IMR-90 (cell line): ENCODE measurements at regions not wholly inside any gene's neighbourhood (a gene's known extent, or its start where the extent isn't known, plus 50 kb on each side); places are given as distances from the start of the nearest gene placed in this dataset.

Experiments
- ATAC-seq: fragments of 200-7000 bp; cut with Tn5 transposase; 2 replicates; pipeline ENCODE4 v1.9.1; 2020; ENCODE audit warnings: low read depth, mild to moderate bottlenecking, moderate library complexity
- BruUV-seq: library from RNA; stranded (reverse); fragments of 400-500 nt; replicated peaks from 2 replicates; lab custom pipeline; 2021; lab: Mats Ljungman, UMichigan
- CTCF ChIA-PET: fragments of 300-600 bp; formaldehyde crosslinking; extraction: SDS; loops from one replicate; lab custom pipeline; 2021; ENCODE audit warnings: antibody characterized with exemption; lab: Yijun Ruan, JAX
- POLR2A ChIA-PET: fragments of 300-600 bp; sonication (Branson Sonifier 250); formaldehyde crosslinking; loops from one replicate; lab custom pipeline; 2022; ENCODE audit warnings: antibody characterized with exemption; ENCODE audit not compliant: unreplicated experiment; lab: Charles Lee
- DNase-seq: peaks from one replicate; pipeline ENCODE4 v3.0.0; 2013
- H2AFZ ChIP-seq: replicated peaks from 2 replicates; pipeline ENCODE3; 2013; ENCODE audit warnings: low read length, mild to moderate bottlenecking; ENCODE audit not compliant: poor library complexity
- H2AK5ac ChIP-seq: 2 replicates; pipeline ENCODE4 v1.6.1; 2013; ENCODE audit warnings: low read depth, low read length, inconsistent platforms
- H2AK9ac ChIP-seq: replicated peaks from 2 replicates; pipeline ENCODE3; 2013; ENCODE audit warnings: mild to moderate bottlenecking, low read depth, low read length, moderate library complexity; ENCODE audit not compliant: poor library complexity
- H2BK120ac ChIP-seq: 2 replicates; pipeline ENCODE4 v1.6.1; 2013; ENCODE audit warnings: low read depth, low read length, inconsistent platforms
- H2BK15ac ChIP-seq: 3 replicates; pipeline ENCODE4 v1.6.1; 2013; ENCODE audit warnings: low read depth, low read length, inconsistent platforms
- H2BK20ac ChIP-seq: 2 replicates; pipeline ENCODE4 v1.6.1; 2013; ENCODE audit warnings: low read depth, mild to moderate bottlenecking, inconsistent platforms, low read length, moderate library complexity
- H2BK5ac ChIP-seq: 2 replicates; pipeline ENCODE4 v1.6.1; 2013; ENCODE audit warnings: mild to moderate bottlenecking, low read depth, low read length, inconsistent platforms; ENCODE audit not compliant: poor library complexity, severe bottlenecking
- H3K14ac ChIP-seq: replicated peaks from 2 replicates; pipeline ENCODE4 v1.6.1; 2013; ENCODE audit warnings: low read depth, low read length, inconsistent platforms
- H3K18ac ChIP-seq: 2 replicates; pipeline ENCODE4 v1.6.1; 2013; ENCODE audit warnings: low read depth, low read length, control low read depth
- H3K23ac ChIP-seq: 2 replicates; pipeline ENCODE4 v1.6.1; 2013; ENCODE audit warnings: low read depth, low read length, inconsistent platforms
- H3K27ac ChIP-seq: 2 replicates; pipeline ENCODE4 v1.5.1; 2013; ENCODE audit warnings: mild to moderate bottlenecking, control low read depth, low read length; ENCODE audit not compliant: insufficient read depth
- H3K27me3 ChIP-seq: 2 replicates; pipeline ENCODE4 v1.6.1; 2013; ENCODE audit warnings: low read length; ENCODE audit not compliant: control insufficient read depth, insufficient read depth
- H3K36me3 ChIP-seq: 2 replicates; pipeline ENCODE4 v1.6.1; 2013; ENCODE audit warnings: low read length, mixed read lengths; ENCODE audit not compliant: control insufficient read depth, insufficient read depth
- H3K4ac ChIP-seq: 2 replicates; pipeline ENCODE4 v1.6.1; 2013; ENCODE audit warnings: low read depth, low read length, inconsistent platforms
- H3K4me1 ChIP-seq: 2 replicates; pipeline ENCODE4 v1.6.1; 2013; ENCODE audit warnings: low read length, mixed read lengths; ENCODE audit not compliant: control insufficient read depth, insufficient read depth
- H3K4me2 ChIP-seq: 2 replicates; pipeline ENCODE4 v1.6.1; 2013; ENCODE audit warnings: low read depth, mild to moderate bottlenecking, control low read depth, low read length, moderate library complexity
- H3K4me3 ChIP-seq: 2 replicates; pipeline ENCODE4 v1.5.1; 2013; ENCODE audit warnings: low read depth, mild to moderate bottlenecking, control low read depth, low read length, moderate library complexity; ENCODE audit not compliant: insufficient read depth
- H3K56ac ChIP-seq: 2 replicates; pipeline ENCODE4 v1.6.1; 2013; ENCODE audit warnings: low read length, inconsistent platforms; ENCODE audit not compliant: insufficient read depth; ENCODE audit errors: extremely low read depth
- H3K79me1 ChIP-seq, 2 experiments: 2 replicates each; pipeline ENCODE4 v1.6.1; 2013; ENCODE audit warnings: low read length in 2 of 2, inconsistent platforms in 1 of 2, low read depth in 1 of 2
- H3K9ac ChIP-seq: 2 replicates; pipeline ENCODE4 v1.6.1; 2013; ENCODE audit warnings: low read depth, low read length, control low read depth
- H3K9me1 ChIP-seq: 2 replicates; pipeline ENCODE4 v1.6.1; 2013; ENCODE audit warnings: low read length, inconsistent platforms; ENCODE audit not compliant: insufficient read depth
- H3K9me3 ChIP-seq: 2 replicates; pipeline ENCODE4 v1.6.1; 2013; ENCODE audit warnings: low read length; ENCODE audit not compliant: control insufficient read depth, insufficient read depth
- H4K20me1 ChIP-seq: 2 replicates; pipeline ENCODE4 v1.6.1; 2013; ENCODE audit warnings: low read length, inconsistent platforms; ENCODE audit not compliant: insufficient read depth
- H4K5ac ChIP-seq: 2 replicates; pipeline ENCODE4 v1.6.1; 2013; ENCODE audit warnings: mild to moderate bottlenecking, low read depth, low read length, control low read depth
- H4K8ac ChIP-seq, 2 experiments: 2 replicates each; pipeline ENCODE4 v1.6.1; 2013; ENCODE audit warnings: low read depth in 2 of 2, low read length in 2 of 2, control low read depth in 1 of 2, inconsistent platforms in 1 of 2
- H4K91ac ChIP-seq: 2 replicates; pipeline ENCODE4 v1.6.1; 2013; ENCODE audit warnings: low read depth, low read length, inconsistent platforms; ENCODE audit not compliant: insufficient read depth
- BHLHE40 ChIP-seq: fragments of 150-350 bp; IDR thresholded peaks from 2 replicates; pipeline ENCODE4 v1.6.1; 2016; ENCODE audit warnings: mild to moderate bottlenecking, low read depth, low read length
- CEBPB ChIP-seq: IDR thresholded peaks from 2 replicates; pipeline ENCODE4 v1.6.1; 2012; ENCODE audit warnings: low read depth, low read length, improper control_type of control experiment
- MAZ ChIP-seq: IDR thresholded peaks from 2 replicates; pipeline ENCODE4 v1.6.1; 2012; ENCODE audit warnings: low read depth, mild to moderate bottlenecking, low read length, improper control_type of control experiment, moderate library complexity, borderline replicate concordance
- NFE2L2 ChIP-seq: fragments of 150-350 bp; IDR thresholded peaks from 2 replicates; pipeline ENCODE4 v1.6.1; 2016; ENCODE audit warnings: low read depth, mild to moderate bottlenecking, low read length
- POLR2A ChIP-seq: IDR thresholded peaks from 2 replicates; pipeline ENCODE4 v1.6.1; 2012; ENCODE audit warnings: mild to moderate bottlenecking, low read depth, low read length
- RCOR1 ChIP-seq: IDR thresholded peaks from 2 replicates; pipeline ENCODE4 v1.6.1; 2012; ENCODE audit warnings: mild to moderate bottlenecking, low read length, improper control_type of control experiment; ENCODE audit not compliant: insufficient replicate concordance
- WGBS, 2 experiments: methylation state at CpG; one replicate each; pipeline versions ENCODE4 v1.1.5 to v1.1.7; 2013; ENCODE audit warnings: missing lambda C conversion rate in 2 of 2; ENCODE audit not compliant: insufficient read length in 1 of 2; ENCODE audit errors: extremely low coverage in 2 of 2; 5-methylcytosine and 5-hydroxymethylcytosine counted together
- dilution Hi-C: fragments of 300-500 bp; cut with HindIII; formaldehyde crosslinking; loops from one replicate; pipeline ENCODE4 v1.14.3; 2018; ENCODE audit warnings: low sequenced_read_pairs; ENCODE audit not compliant: unreplicated experiment
- in situ Hi-C: fragments of 300-500 bp; cut with MboI; formaldehyde crosslinking; loops from 3 replicates; pipeline ENCODE4 v1.14.3; 2019; ENCODE audit warnings: low sequenced_read_pairs, inconsistent platforms, mixed read lengths
- intact Hi-C: fragments of 100-400 bp; cut with micrococcal nuclease; formaldehyde crosslinking; loops from 2 replicates; pipeline ENCODE4 v1.10.0; 2022

DNA sequence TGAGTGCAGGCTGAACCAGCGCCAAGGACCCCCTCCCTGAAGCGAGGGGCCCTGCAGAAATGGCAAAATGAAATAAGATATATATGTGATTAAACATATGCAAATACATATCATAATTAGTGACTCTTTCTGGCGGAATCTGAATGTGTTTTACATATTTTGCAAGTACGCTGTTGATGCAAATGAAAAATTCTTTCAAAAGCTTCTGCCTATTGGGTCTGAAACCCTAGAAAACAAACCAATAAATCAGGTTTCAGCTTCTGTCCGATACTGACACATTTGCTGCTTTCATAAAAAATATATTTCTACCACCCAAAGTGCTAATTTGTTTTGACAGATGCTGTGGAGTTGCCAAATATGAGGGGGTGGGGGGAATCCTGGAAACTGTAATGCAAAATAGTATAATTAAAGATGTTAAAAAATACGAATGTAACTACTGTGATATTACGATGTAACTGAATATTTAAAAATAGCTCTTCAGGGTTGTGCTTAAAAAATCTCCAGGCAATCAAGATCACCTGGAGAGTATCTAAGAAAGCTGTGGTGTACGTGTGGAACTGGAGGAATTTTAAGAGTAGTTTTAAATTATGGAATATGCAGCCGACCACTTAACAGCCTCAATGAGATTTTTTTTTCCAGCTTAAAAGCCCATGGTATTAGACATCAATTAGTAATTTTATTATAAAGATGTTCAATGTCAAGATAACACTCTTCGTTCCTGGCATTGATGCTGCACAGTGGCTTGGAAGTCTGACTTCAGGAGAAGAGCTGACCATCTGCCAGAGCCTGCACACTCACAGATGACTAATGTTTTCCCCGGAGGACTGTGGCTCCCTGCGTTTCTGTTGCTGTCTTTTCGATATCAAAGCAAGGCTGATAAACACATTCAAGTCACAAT, 122.2 kb upstream of the RCN1 start:
- Histone ChIP-seq H2BK20ac (no peak overlapping the region), H3K14ac (no peak overlapping the region), H2AFZ (no peak overlapping the region), H2BK5ac (no peak overlapping the region), H4K20me1 (no peaks in the 10 kb centered on the region), H3K79me1 (no peaks in the 10 kb centered on the region), H3K27ac (no peak overlapping the region), H2AK9ac (no peak overlapping the region), H3K4me2 (peak overlapping the region; percentile 57; the same call in 1 of the 2 replicates), H3K9me1 (no peaks in the 10 kb centered on the region), H3K56ac (no peak overlapping the region), H3K36me3 (no peaks in the 10 kb centered on the region), H4K91ac (no peak overlapping the region), H2BK15ac (no peak overlapping the region), H3K4me1 (no peaks in the 10 kb centered on the region; the same call in 1 of the 2 replicates), H3K9me3 (no peaks in the 10 kb centered on the region), H3K4me3 (no peak overlapping the region; the same call in 1 of the 2 replicates), H3K4ac (no peak overlapping the region), H4K8ac (no peak overlapping the region), H3K18ac (no peak overlapping the region), H2AK5ac (no peak overlapping the region), H2BK120ac (no peak overlapping the region), H3K27me3 (peaks cover 27% of the 10 kb centered on the region), H4K5ac (no peak overlapping the region), H3K9ac (no peak overlapping the region), H3K23ac (no peak overlapping the region)
- dilution Hi-C loops (no loop called here), intact Hi-C loops (no loop called here), in situ Hi-C loops (no loop called here)
- ATAC-seq: peak; percentile 76
- POLR2A ChIA-PET: no interaction called here
- peak; percentile 61 for DNase-seq
- CTCF ChIA-PET: interaction anchor here (0.7 to 2.0 kb wide), 3 partner anchors 11 to 571 kb away, joined by 3 to 11 read pairs (median 3); no protein-coding TSS in a partner anchor
- WGBS, 2 experiments: 0% methylated on average over 1 of the region's 13 CpGs; no CpG with 5 or more reads in 1 of the 2 experiments
- no TSS peak for BruUV-seq
- TF ChIP-seq CEBPB (no peak), POLR2A (no peak), RCOR1 (no peak), NFE2L2 (no peak), MAZ (no peak), BHLHE40 (0 out of 2 replicates have a peak, but pooled peaks have one; percentile 13)
